HepG2 (cell line): ENCODE measurements at regions not wholly inside any gene's neighbourhood (a gene's known extent, or its start where the extent isn't known, plus 50 kb on each side); places are given as distances from the start of the nearest gene placed in this dataset.

Experiments used
- ATAC-seq: fragments of 200-7000 bp; cut with Tn5 transposase; 3 replicates; pipeline ENCODE4 v1.9.1; 2020; ENCODE audit warnings: mild to moderate bottlenecking, moderate library complexity
- BruUV-seq: library from RNA; stranded (reverse); fragments of 400-500 nt; replicated peaks from 2 replicates; lab custom pipeline; 2021; lab: Mats Ljungman, UMichigan
- CTCF ChIA-PET: fragments of 300-600 bp; formaldehyde crosslinking; extraction: SDS; loops from one replicate; lab custom pipeline; 2021; ENCODE audit warnings: low total read pairs, inconsistent platforms, low intra/inter-chr PET ratio; lab: Yijun Ruan, JAX
- POLR2A ChIA-PET: fragments of 350-600 bp; sonication (Branson Sonifier 250); formaldehyde crosslinking; loops from one replicate; lab custom pipeline; 2020; ENCODE audit warnings: antibody characterized with exemption, inconsistent platforms; lab: Yijun Ruan, JAX
- DNase-seq: peaks from one replicate; pipeline ENCODE4 v3.0.0-alpha.2; 2015; ENCODE audit warnings: low spot score
- FAIRE-seq: peaks from 3 replicates; lab custom pipeline; 2011; peaks lifted over from hg19 to GRCh38; lab: Jason Lieb, UNC
- H2AFZ ChIP-seq: one replicate; pipeline ENCODE4 v1.6.1; 2011; ENCODE audit warnings: low read length, inconsistent platforms
- H3K27ac ChIP-seq: fragments of 300-600 bp; 3 replicates; pipeline ENCODE4 v1.8.0; 2011; ENCODE audit warnings: mixed run types, mild to moderate bottlenecking, mixed read lengths, low read length, inconsistent platforms; ENCODE audit not compliant: insufficient read depth; ENCODE audit errors: extremely low read length
- H3K27me3 ChIP-seq, 2 experiments: fragments of 200-600 bp in 1 of 2; 2 replicates in 1 of 2; 3 replicates in 1 of 2; pipeline versions ENCODE4 v1.6.0 to v1.8.0; 2011; ENCODE audit warnings: low read length in 2 of 2, mild to moderate bottlenecking in 2 of 2, moderate library complexity in 2 of 2, inconsistent platforms in 1 of 2; ENCODE audit not compliant: insufficient read depth in 2 of 2, control insufficient read depth in 1 of 2
- H3K36me3 ChIP-seq, 2 experiments: fragments of 200-600 bp in 1 of 2; replicated peaks in 1 of 2; 2 replicates in 1 of 2; 3 replicates in 1 of 2; pipeline versions ENCODE4 v1.5.1 to v1.8.0; 2011; ENCODE audit warnings: low read length in 2 of 2, inconsistent platforms in 1 of 2; ENCODE audit not compliant: insufficient read depth in 2 of 2, control insufficient read depth in 1 of 2
- H3K4me1 ChIP-seq: 2 replicates; pipeline ENCODE4 v1.5.1; 2012; ENCODE audit warnings: low read length, inconsistent platforms; ENCODE audit not compliant: insufficient read depth
- H3K4me2 ChIP-seq: 2 replicates; pipeline ENCODE4 v1.6.0; 2011; ENCODE audit warnings: low read depth, low read length, inconsistent platforms
- H3K4me3 ChIP-seq, 3 experiments: fragments of 200-600 bp in 1 of 3; sonication (generic), shearing (Covaris generic) in 1 of 3; replicated peaks in 1 of 3; 2 replicates each; pipeline ENCODE4 v1.5.1; 2011 to 2016; ENCODE audit warnings: low read length in 3 of 3, inconsistent platforms in 2 of 3, low read depth in 2 of 3, mild to moderate bottlenecking in 2 of 3, control low read depth in 1 of 3, mixed read lengths in 1 of 3; ENCODE audit not compliant: insufficient read depth in 1 of 3
- H3K79me2 ChIP-seq: one replicate; pipeline ENCODE4 v1.6.1; 2011; ENCODE audit warnings: low read length, inconsistent platforms; ENCODE audit not compliant: insufficient read depth
- H3K9ac ChIP-seq: 2 replicates; pipeline ENCODE4 v1.6.0; 2011; ENCODE audit warnings: mild to moderate bottlenecking, low read depth, low read length, inconsistent platforms; ENCODE audit not compliant: insufficient read depth
- H3K9me3 ChIP-seq: 2 replicates; pipeline ENCODE4 v1.5.1; 2012; ENCODE audit warnings: mild to moderate bottlenecking, low read length
- H4K20me1 ChIP-seq: 2 replicates; pipeline ENCODE4 v1.6.0; 2011; ENCODE audit warnings: inconsistent platforms, mild to moderate bottlenecking, low read length, moderate library complexity; ENCODE audit not compliant: insufficient read depth
- EZH2 ChIP-seq: conservative IDR thresholded peaks from 2 replicates; pipeline ENCODE4 v1.6.1; 2012; ENCODE audit warnings: mild to moderate bottlenecking, low read depth, low read length, moderate library complexity
- LCORL ChIP-seq, 2 experiments: fragments of 450-650 bp in 1 of 2; sonication (generic) in 1 of 2; formaldehyde crosslinking in 1 of 2; IDR thresholded peaks; 2 replicates each; pipeline versions ENCODE4 v1.5.0 to v1.6.1; 2017 to 2020; ENCODE audit warnings: antibody characterized with exemption in 1 of 2, missing genetic modification reagents in 1 of 2
- THYN1 ChIP-seq: sonication (generic); formaldehyde crosslinking; IDR thresholded peaks from 2 replicates; pipeline ENCODE4 v1.8.1; 2023; ENCODE audit warnings: low read depth, mild to moderate bottlenecking, moderate library complexity, missing genetic modification reagents, borderline replicate concordance
- ZNF292 ChIP-seq: sonication (generic); formaldehyde crosslinking; IDR thresholded peaks from 2 replicates; pipeline ENCODE4 v1.8.1; 2022; ENCODE audit warnings: mild to moderate bottlenecking, low read depth, missing genetic modification reagents, borderline replicate concordance
- ZNF382 ChIP-seq: sonication (generic); formaldehyde crosslinking; IDR thresholded peaks from 2 replicates; pipeline ENCODE4 v1.5.0; 2020; ENCODE audit warnings: missing genetic modification reagents, mild to moderate bottlenecking, borderline replicate concordance
- in situ Hi-C: cut with HindIII; loops from 2 replicates; pipeline ENCODE4 v1.10.0; 2017; ENCODE audit warnings: low pct_unique_long_range_greater_than_20kb; ENCODE audit not compliant: extremely low pct_ligation_motif_present
- intact Hi-C: fragments of 100-400 bp; cut with micrococcal nuclease; formaldehyde crosslinking; loops from one replicate; pipeline ENCODE4 v1.10.0; 2022; ENCODE audit not compliant: unreplicated experiment
- TF ChIP-seq, protein P1 (sequence below): sonication (generic); formaldehyde crosslinking; IDR thresholded peaks from 2 replicates; pipeline ENCODE4 v1.4.0; 2020; ENCODE audit warnings: missing genetic modification reagents
- TF ChIP-seq, protein P2 (sequence below): sonication (generic); formaldehyde crosslinking; IDR thresholded peaks from 2 replicates; pipeline ENCODE4 v1.9.0; 2021; ENCODE audit warnings: missing genetic modification reagents, borderline replicate concordance

DNA sequence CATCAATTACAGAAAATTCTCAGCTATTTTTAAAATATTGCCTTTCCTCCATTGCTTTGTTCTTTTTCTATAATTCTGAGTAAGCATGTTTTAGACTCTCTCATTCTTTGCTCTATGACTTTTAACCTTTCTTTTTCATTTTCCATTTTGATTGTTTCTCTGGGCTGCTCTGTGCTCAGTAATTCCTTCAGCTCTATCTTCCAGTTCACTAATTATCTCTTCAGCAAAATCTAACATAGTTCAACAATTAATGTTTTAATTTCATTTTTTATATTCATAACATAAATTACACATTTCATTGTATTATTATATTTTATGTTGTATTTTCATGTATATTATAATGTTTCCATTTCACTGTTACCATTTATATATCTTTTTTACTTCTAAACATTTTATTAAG lies 198.8 kb upstream of the NOX3 start:
- no peak overlapping the region for H2AFZ ChIP-seq
- DNase-seq (no peak), FAIRE-seq (no peak), ATAC-seq (no peak)
- H3K27me3 ChIP-seq, result no peaks in the 10 kb centered on the region; a peak in 1 of 5 replicates
- H4K20me1 ChIP-seq, result no peaks in the 10 kb centered on the region
- H3K27ac ChIP-seq, result no peak overlapping the region
- H3K4me3 ChIP-seq, result no peak overlapping the region
- intact Hi-C loops (no loop called here), in situ Hi-C loops (no loop called here)
- POLR2A ChIA-PET, result no interaction called here
- no peaks in the 10 kb centered on the region for H3K9me3 ChIP-seq
- no TSS peak for BruUV-seq
- no peaks in the 10 kb centered on the region for H3K36me3 ChIP-seq
- H3K79me2 ChIP-seq, result no peaks in the 10 kb centered on the region
- H3K4me1 ChIP-seq, result no peaks in the 10 kb centered on the region
- CTCF ChIA-PET, result no interaction called here
- H3K9ac ChIP-seq, result no peak overlapping the region
- TF ChIP-seq ZNF382 (CRISPR knock-in tag) (no peak), EZH2 (no peak), LCORL (IDR thresholded peaks at IDR 0.05) (no peak), LCORL (CRISPR knock-in tag; IDR thresholded peaks at IDR 0.05) (no peak), ZNF292 (CRISPR knock-in tag) (no peak), THYN1 (CRISPR knock-in tag) (no peak)
- TF ChIP-seq, protein P1, sequence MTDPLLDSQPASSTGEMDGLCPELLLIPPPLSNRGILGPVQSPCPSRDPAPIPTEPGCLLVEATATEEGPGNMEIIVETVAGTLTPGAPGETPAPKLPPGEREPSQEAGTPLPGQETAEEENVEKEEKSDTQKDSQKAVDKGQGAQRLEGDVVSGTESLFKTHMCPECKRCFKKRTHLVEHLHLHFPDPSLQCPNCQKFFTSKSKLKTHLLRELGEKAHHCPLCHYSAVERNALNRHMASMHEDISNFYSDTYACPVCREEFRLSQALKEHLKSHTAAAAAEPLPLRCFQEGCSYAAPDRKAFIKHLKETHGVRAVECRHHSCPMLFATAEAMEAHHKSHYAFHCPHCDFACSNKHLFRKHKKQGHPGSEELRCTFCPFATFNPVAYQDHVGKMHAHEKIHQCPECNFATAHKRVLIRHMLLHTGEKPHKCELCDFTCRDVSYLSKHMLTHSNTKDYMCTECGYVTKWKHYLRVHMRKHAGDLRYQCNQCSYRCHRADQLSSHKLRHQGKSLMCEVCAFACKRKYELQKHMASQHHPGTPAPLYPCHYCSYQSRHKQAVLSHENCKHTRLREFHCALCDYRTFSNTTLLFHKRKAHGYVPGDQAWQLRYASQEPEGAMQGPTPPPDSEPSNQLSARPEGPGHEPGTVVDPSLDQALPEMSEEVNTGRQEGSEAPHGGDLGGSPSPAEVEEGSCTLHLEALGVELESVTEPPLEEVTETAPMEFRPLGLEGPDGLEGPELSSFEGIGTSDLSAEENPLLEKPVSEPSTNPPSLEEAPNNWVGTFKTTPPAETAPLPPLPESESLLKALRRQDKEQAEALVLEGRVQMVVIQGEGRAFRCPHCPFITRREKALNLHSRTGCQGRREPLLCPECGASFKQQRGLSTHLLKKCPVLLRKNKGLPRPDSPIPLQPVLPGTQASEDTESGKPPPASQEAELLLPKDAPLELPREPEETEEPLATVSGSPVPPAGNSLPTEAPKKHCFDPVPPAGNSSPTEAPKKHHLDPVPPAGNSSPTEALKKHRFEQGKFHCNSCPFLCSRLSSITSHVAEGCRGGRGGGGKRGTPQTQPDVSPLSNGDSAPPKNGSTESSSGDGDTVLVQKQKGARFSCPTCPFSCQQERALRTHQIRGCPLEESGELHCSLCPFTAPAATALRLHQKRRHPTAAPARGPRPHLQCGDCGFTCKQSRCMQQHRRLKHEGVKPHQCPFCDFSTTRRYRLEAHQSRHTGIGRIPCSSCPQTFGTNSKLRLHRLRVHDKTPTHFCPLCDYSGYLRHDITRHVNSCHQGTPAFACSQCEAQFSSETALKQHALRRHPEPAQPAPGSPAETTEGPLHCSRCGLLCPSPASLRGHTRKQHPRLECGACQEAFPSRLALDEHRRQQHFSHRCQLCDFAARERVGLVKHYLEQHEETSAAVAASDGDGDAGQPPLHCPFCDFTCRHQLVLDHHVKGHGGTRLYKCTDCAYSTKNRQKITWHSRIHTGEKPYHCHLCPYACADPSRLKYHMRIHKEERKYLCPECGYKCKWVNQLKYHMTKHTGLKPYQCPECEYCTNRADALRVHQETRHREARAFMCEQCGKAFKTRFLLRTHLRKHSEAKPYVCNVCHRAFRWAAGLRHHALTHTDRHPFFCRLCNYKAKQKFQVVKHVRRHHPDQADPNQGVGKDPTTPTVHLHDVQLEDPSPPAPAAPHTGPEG (CRISPR knock-in tag), result no peak
- TF ChIP-seq, protein P2, sequence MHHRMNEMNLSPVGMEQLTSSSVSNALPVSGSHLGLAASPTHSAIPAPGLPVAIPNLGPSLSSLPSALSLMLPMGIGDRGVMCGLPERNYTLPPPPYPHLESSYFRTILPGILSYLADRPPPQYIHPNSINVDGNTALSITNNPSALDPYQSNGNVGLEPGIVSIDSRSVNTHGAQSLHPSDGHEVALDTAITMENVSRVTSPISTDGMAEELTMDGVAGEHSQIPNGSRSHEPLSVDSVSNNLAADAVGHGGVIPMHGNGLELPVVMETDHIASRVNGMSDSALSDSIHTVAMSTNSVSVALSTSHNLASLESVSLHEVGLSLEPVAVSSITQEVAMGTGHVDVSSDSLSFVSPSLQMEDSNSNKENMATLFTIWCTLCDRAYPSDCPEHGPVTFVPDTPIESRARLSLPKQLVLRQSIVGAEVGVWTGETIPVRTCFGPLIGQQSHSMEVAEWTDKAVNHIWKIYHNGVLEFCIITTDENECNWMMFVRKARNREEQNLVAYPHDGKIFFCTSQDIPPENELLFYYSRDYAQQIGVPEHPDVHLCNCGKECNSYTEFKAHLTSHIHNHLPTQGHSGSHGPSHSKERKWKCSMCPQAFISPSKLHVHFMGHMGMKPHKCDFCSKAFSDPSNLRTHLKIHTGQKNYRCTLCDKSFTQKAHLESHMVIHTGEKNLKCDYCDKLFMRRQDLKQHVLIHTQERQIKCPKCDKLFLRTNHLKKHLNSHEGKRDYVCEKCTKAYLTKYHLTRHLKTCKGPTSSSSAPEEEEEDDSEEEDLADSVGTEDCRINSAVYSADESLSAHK (CRISPR knock-in tag), result no peak
- H3K4me2 ChIP-seq, result no peak overlapping the region
